ENCODE measurements at regions not wholly inside any gene's neighbourhood (a gene's known extent, or its start where the extent isn't known, plus 50 kb on each side); places are given as distances from the start of the nearest gene placed in this dataset.

DNA sequence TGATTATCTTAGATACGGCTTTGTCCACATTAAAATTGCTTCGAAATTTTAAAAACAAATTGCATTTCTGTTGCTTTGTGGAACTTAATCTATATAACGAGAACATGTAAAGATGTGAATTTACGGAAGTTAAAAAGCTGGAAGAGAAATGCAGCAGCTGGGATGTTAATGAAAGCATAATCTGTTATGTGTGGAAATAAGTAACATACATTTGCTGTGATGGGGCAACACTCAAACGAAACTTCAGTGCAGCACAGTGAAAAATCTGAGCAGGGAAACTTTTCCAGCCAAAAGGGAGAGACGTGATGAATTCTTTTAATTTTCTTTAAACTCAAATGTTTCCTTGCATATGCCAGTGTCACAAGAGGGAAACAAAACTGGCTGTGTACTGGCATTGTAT is 276.7 kb upstream of the LMCD1 start:
- H3K4me2 ChIP-seq (ENCODE audit: insufficient read depth, low read length): no peak overlapping the region
- H3K79me2 ChIP-seq (ENCODE audit: control insufficient read depth, insufficient read depth, low read length): no peaks in the 10 kb centered on the region
- no peaks in the 10 kb centered on the region for H3K9me3 ChIP-seq (replicated peaks; ENCODE audit: control insufficient read depth, insufficient read depth, low read length)
- no peak overlapping the region for H3K9ac ChIP-seq (replicated peaks; ENCODE audit: extremely low read depth, insufficient read depth, low read length)
- FAIRE-seq: no peak
- no peak overlapping the region for H2AFZ ChIP-seq (ENCODE audit: low read depth, low read length)
- no peaks in the 10 kb centered on the region for H3K9me1 ChIP-seq (replicated peaks; ENCODE audit: control insufficient read depth, extremely low read depth, insufficient read depth, low read length)
- POLR2A ChIA-PET: no interaction called here
- no TSS peak for BruUV-seq (replicated peaks)
- dilution Hi-C loops (cut with MboI; ENCODE audit: extremely low pct_ligation_motif_present, low sequenced_read_pairs): no loop called here
- H3K4me3 ChIP-seq (replicated peaks in 1 of 3; ENCODE audit: insufficient read depth in 1 of 3, low read depth in 1 of 3, low read length in 3 of 3): no peak overlapping the region
- no peaks in the 10 kb centered on the region for H3K27me3 ChIP-seq (ENCODE audit: control insufficient read depth in 2 of 2, insufficient read depth in 2 of 2, low read length in 2 of 2)
- TF ChIP-seq EZH2 (IDR thresholded peaks at IDR 0.05; ENCODE audit: borderline replicate concordance, low read depth, low read length, severe bottlenecking): no peak
- TF ChIP-seq FOS (IDR thresholded peaks at IDR 0.05; ENCODE audit: borderline replicate concordance, insufficient read depth, low read length): no peak
- TF ChIP-seq, protein P1, sequence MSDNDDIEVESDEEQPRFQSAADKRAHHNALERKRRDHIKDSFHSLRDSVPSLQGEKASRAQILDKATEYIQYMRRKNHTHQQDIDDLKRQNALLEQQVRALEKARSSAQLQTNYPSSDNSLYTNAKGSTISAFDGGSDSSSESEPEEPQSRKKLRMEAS (IDR thresholded peaks at IDR 0.05; ENCODE audit: insufficient read depth, insufficient read length): no peak
- no peak for TF ChIP-seq JUN (IDR thresholded peaks at IDR 0.05; ENCODE audit: borderline replicate concordance, insufficient read depth, insufficient read length, low read depth)
- TF ChIP-seq MYC (IDR thresholded peaks at IDR 0.05; ENCODE audit: low read depth, low read length): no peak
- no peak for TF ChIP-seq POLR2A (IDR thresholded peaks at IDR 0.05; ENCODE audit: low read depth, low read length)
- TF ChIP-seq POLR2AphosphoS5 (IDR thresholded peaks at IDR 0.05; ENCODE audit: insufficient read depth, low read depth, low read length): no peak
- TF ChIP-seq GATA2 (IDR thresholded peaks at IDR 0.05; ENCODE audit: insufficient read depth, insufficient read length, low read depth, low read length): no peak
- TF ChIP-seq, protein P2, sequence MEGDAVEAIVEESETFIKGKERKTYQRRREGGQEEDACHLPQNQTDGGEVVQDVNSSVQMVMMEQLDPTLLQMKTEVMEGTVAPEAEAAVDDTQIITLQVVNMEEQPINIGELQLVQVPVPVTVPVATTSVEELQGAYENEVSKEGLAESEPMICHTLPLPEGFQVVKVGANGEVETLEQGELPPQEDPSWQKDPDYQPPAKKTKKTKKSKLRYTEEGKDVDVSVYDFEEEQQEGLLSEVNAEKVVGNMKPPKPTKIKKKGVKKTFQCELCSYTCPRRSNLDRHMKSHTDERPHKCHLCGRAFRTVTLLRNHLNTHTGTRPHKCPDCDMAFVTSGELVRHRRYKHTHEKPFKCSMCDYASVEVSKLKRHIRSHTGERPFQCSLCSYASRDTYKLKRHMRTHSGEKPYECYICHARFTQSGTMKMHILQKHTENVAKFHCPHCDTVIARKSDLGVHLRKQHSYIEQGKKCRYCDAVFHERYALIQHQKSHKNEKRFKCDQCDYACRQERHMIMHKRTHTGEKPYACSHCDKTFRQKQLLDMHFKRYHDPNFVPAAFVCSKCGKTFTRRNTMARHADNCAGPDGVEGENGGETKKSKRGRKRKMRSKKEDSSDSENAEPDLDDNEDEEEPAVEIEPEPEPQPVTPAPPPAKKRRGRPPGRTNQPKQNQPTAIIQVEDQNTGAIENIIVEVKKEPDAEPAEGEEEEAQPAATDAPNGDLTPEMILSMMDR (IDR thresholded peaks at IDR 0.05; ENCODE audit: extremely low read depth in 1 of 2, insufficient read depth in 1 of 2, low read depth in 1 of 2, low read length in 2 of 2): no peak
- no peaks in the 10 kb centered on the region for H4K20me1 ChIP-seq (replicated peaks; ENCODE audit: control insufficient read depth, extremely low read depth, insufficient read depth, low read length)
- no peaks in the 10 kb centered on the region for H3K36me3 ChIP-seq (ENCODE audit: control insufficient read depth in 2 of 2, extremely low read depth in 1 of 2, insufficient read depth in 2 of 2, low read length in 2 of 2)
- DNase-seq (ENCODE audit: low read depth, low spot score): no peak
- intact Hi-C loops (cut with micrococcal nuclease): no loop called here
- no peak overlapping the region for H3K27ac ChIP-seq (ENCODE audit: insufficient read depth, low read depth, low read length)
- H3K4me1 ChIP-seq (ENCODE audit: control insufficient read depth, extremely low read depth, insufficient read depth, low read length): no peaks in the 10 kb centered on the region
- CTCF ChIA-PET: no interaction called here

Data from endothelial cell of umbilical vein (primary cell).